ENCODE measurements at regions not wholly inside any gene's neighbourhood (a gene's known extent, or its start where the extent isn't known, plus 50 kb on each side); places are given as distances from the start of the nearest gene placed in this dataset.

- Histone ChIP-seq H3K9ac (ENCODE audit: low read length in 3 of 3) (no peak overlapping the region), H3K4me1 (ENCODE audit: control insufficient read depth in 2 of 3, insufficient read depth in 2 of 3, low read depth in 1 of 3, low read length in 3 of 3) (no peaks in the 10 kb centered on the region), H3K9me3 (ENCODE audit: control insufficient read depth in 2 of 3, insufficient read depth in 1 of 3, low read length in 3 of 3) (no peaks in the 10 kb centered on the region), H3K4me3 (ENCODE audit: low read length in 3 of 3) (no peak overlapping the region), H3K27me3 (ENCODE audit: control insufficient read depth, insufficient read depth, low read length) (no peaks in the 10 kb centered on the region), H3K27ac (ENCODE audit: low read depth in 2 of 2, low read length in 2 of 2) (no peak overlapping the region), H3K36me3 (ENCODE audit: control insufficient read depth in 2 of 3, insufficient read depth in 3 of 3, low read length in 3 of 3) (no peaks in the 10 kb centered on the region)
- FAIRE-seq, result no peak
- TF ChIP-seq CTCF (IDR thresholded peaks at IDR 0.05; ENCODE audit: borderline replicate concordance, extremely low read depth, insufficient read depth), result no peak
- intact Hi-C loops (cut with DNase I), result no loop called here
- no peak for DNase-seq
Observed at GRCh38 chr20:58112017-58112781, 116.3 kb downstream of the ANKRD60 start.

GRCh38 chr20:58111310-58112016, 117.0 kb downstream of the ANKRD60 start:
- no peak for FAIRE-seq
- H3K4me1 ChIP-seq (ENCODE audit: control insufficient read depth in 2 of 3, insufficient read depth in 2 of 3, low read depth in 1 of 3, low read length in 3 of 3), result no peaks in the 10 kb centered on the region
- intact Hi-C loops (cut with DNase I), result no loop called here

GRCh38 chr20:58109918-58110635, 118.4 kb downstream of the ANKRD60 start:
- FAIRE-seq (no peak), DNase-seq (no peak)
- Histone ChIP-seq H3K9me3 (ENCODE audit: control insufficient read depth in 2 of 3, insufficient read depth in 1 of 3, low read length in 3 of 3) (no peaks in the 10 kb centered on the region), H3K27ac (ENCODE audit: low read depth in 2 of 2, low read length in 2 of 2) (no peak overlapping the region), H3K36me3 (ENCODE audit: control insufficient read depth in 2 of 3, insufficient read depth in 3 of 3, low read length in 3 of 3) (no peaks in the 10 kb centered on the region), H3K4me3 (ENCODE audit: low read length in 3 of 3) (no peak overlapping the region), H3K27me3 (ENCODE audit: control insufficient read depth, insufficient read depth, low read length) (no peaks in the 10 kb centered on the region), H3K9ac (ENCODE audit: low read length in 3 of 3) (no peak overlapping the region), H3K4me1 (ENCODE audit: control insufficient read depth in 2 of 3, insufficient read depth in 2 of 3, low read depth in 1 of 3, low read length in 3 of 3) (no peaks in the 10 kb centered on the region)
- intact Hi-C loops (cut with DNase I), result no loop called here
- no peak for TF ChIP-seq CTCF (IDR thresholded peaks at IDR 0.05; ENCODE audit: borderline replicate concordance, extremely low read depth, insufficient read depth)

More at GRCh38 chr20:58111310-58112016, 117.0 kb downstream of the ANKRD60 start:
- H3K4me3 ChIP-seq (ENCODE audit: low read length in 3 of 3), result no peak overlapping the region
- TF ChIP-seq CTCF (IDR thresholded peaks at IDR 0.05; ENCODE audit: borderline replicate concordance, extremely low read depth, insufficient read depth), result no peak
- H3K27me3 ChIP-seq (ENCODE audit: control insufficient read depth, insufficient read depth, low read length), result no peaks in the 10 kb centered on the region
- no peaks in the 10 kb centered on the region for H3K9me3 ChIP-seq (ENCODE audit: control insufficient read depth in 2 of 3, insufficient read depth in 1 of 3, low read length in 3 of 3)
- H3K9ac ChIP-seq (ENCODE audit: low read length in 3 of 3), result no peak overlapping the region
- no peak overlapping the region for H3K27ac ChIP-seq (ENCODE audit: low read depth in 2 of 2, low read length in 2 of 2)
- no peaks in the 10 kb centered on the region for H3K36me3 ChIP-seq (ENCODE audit: control insufficient read depth in 2 of 3, insufficient read depth in 3 of 3, low read length in 3 of 3)
- DNase-seq, result peak in 2 of 5 donors; percentile 35 to 62

Measured in kidney (tissue), 13 donors.